ENCODE measurements at regions not wholly inside any gene's neighbourhood (a gene's known extent, or its start where the extent isn't known, plus 50 kb on each side); places are given as distances from the start of the nearest gene placed in this dataset.

- Histone ChIP-seq H3K9ac (no peak overlapping the region), H3K4me1 (ENCODE audit: low read depth, poor library complexity, severe bottlenecking) (no peaks in the 10 kb centered on the region), H3K27ac (no peak overlapping the region), H2AFZ (ENCODE audit: low read depth) (no peak overlapping the region), H3K4me3 (IDR thresholded peaks at IDR 0.05; ENCODE audit: insufficient read depth, low read depth, low read length) (no peak overlapping the region), H4K20me1 (ENCODE audit: insufficient read depth) (no peaks in the 10 kb centered on the region), H3K4me2 (no peak overlapping the region), H3K79me2 (ENCODE audit: insufficient read depth, low read depth) (no peaks in the 10 kb centered on the region), H3K27me3 (ENCODE audit: insufficient read depth, low read depth) (no peaks in the 10 kb centered on the region), H3K36me3 (ENCODE audit: insufficient read depth) (no peaks in the 10 kb centered on the region)
- no peak for TF ChIP-seq CTCF (conservative IDR thresholded peaks at IDR 0.05; ENCODE audit: low read depth, low read length)
Observed at GRCh38 chr18:30859036-30859435, 183.5 kb downstream of the DSC3 start.

GRCh38 chr18:30858560-30858959 is 184.0 kb downstream of the DSC3 start:
- no peak for TF ChIP-seq CTCF (conservative IDR thresholded peaks at IDR 0.05; ENCODE audit: low read depth, low read length)
- Histone ChIP-seq H4K20me1 (ENCODE audit: insufficient read depth) (no peaks in the 10 kb centered on the region), H3K79me2 (ENCODE audit: insufficient read depth, low read depth) (no peaks in the 10 kb centered on the region), H3K27me3 (ENCODE audit: insufficient read depth, low read depth) (no peaks in the 10 kb centered on the region), H3K4me1 (ENCODE audit: low read depth, poor library complexity, severe bottlenecking) (no peaks in the 10 kb centered on the region), H3K4me3 (IDR thresholded peaks at IDR 0.05; ENCODE audit: insufficient read depth, low read depth, low read length) (no peak overlapping the region), H3K36me3 (ENCODE audit: insufficient read depth) (no peaks in the 10 kb centered on the region), H3K9ac (no peak overlapping the region), H3K27ac (no peak overlapping the region), H2AFZ (ENCODE audit: low read depth) (no peak overlapping the region), H3K4me2 (no peak overlapping the region)

- Histone ChIP-seq H3K36me3 (ENCODE audit: insufficient read depth) (no peaks in the 10 kb centered on the region), H3K27me3 (ENCODE audit: insufficient read depth, low read depth) (no peaks in the 10 kb centered on the region), H3K4me3 (IDR thresholded peaks at IDR 0.05; ENCODE audit: insufficient read depth, low read depth, low read length) (no peak overlapping the region), H2AFZ (ENCODE audit: low read depth) (no peak overlapping the region), H3K4me2 (no peak overlapping the region), H3K4me1 (ENCODE audit: low read depth, poor library complexity, severe bottlenecking) (no peaks in the 10 kb centered on the region), H3K27ac (no peak overlapping the region), H3K9ac (no peak overlapping the region), H3K79me2 (ENCODE audit: insufficient read depth, low read depth) (no peaks in the 10 kb centered on the region), H4K20me1 (ENCODE audit: insufficient read depth) (no peaks in the 10 kb centered on the region; the same call in 1 of the 2 replicates)
- no peak for TF ChIP-seq CTCF (conservative IDR thresholded peaks at IDR 0.05; ENCODE audit: low read depth, low read length)
Observed at GRCh38 chr18:30855762-30856161, 186.8 kb downstream of the DSC3 start.

- Histone ChIP-seq H3K4me3 (IDR thresholded peaks at IDR 0.05; ENCODE audit: insufficient read depth, low read depth, low read length) (no peak overlapping the region), H3K4me1 (ENCODE audit: low read depth, poor library complexity, severe bottlenecking) (no peaks in the 10 kb centered on the region), H3K79me2 (ENCODE audit: insufficient read depth, low read depth) (no peaks in the 10 kb centered on the region), H2AFZ (ENCODE audit: low read depth) (no peak overlapping the region), H3K9ac (no peak overlapping the region), H3K36me3 (ENCODE audit: insufficient read depth) (no peaks in the 10 kb centered on the region), H3K4me2 (no peak overlapping the region), H4K20me1 (ENCODE audit: insufficient read depth) (no peaks in the 10 kb centered on the region; the same call in 1 of the 2 replicates), H3K27me3 (ENCODE audit: insufficient read depth, low read depth) (no peaks in the 10 kb centered on the region), H3K27ac (no peak overlapping the region)
- TF ChIP-seq CTCF (conservative IDR thresholded peaks at IDR 0.05; ENCODE audit: low read depth, low read length) = no peak
Observed at GRCh38 chr18:30852980-30853379, 189.6 kb downstream of the DSC3 start.
